ENCODE measurements at regions not wholly inside any gene's neighbourhood (a gene's known extent, or its start where the extent isn't known, plus 50 kb on each side); places are given as distances from the start of the nearest gene placed in this dataset.
A peak's percentile ranks its signal among the peaks of the same experiment; 100 is the strongest.

DNA sequence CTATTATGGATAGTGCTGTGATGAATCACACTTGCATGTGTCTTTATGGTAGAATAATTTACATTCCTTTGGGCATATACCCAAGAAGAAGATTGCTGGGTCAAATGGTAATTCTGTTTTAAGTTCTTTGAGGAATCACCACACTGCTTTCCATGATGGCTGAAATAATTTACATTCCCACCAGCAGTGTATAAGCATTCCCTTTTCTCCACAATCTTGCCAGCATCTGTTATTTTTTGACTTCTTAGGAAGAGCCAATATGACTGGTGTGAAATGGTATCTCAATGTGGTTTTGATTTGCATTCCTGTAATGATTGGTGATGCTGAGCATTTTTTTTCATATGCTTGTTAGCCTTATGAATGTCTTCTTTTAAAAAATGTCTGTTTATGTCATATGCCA lies 1120.2 kb downstream of the ARAP2 start:
- no peak overlapping the region for H3K4me3 Mint-ChIP-seq (ENCODE audit: unreplicated experiment)
- H3K9me3 Mint-ChIP-seq (ENCODE audit: unreplicated experiment): no peaks in the 10 kb centered on the region
- TF ChIP-seq, protein P1, sequence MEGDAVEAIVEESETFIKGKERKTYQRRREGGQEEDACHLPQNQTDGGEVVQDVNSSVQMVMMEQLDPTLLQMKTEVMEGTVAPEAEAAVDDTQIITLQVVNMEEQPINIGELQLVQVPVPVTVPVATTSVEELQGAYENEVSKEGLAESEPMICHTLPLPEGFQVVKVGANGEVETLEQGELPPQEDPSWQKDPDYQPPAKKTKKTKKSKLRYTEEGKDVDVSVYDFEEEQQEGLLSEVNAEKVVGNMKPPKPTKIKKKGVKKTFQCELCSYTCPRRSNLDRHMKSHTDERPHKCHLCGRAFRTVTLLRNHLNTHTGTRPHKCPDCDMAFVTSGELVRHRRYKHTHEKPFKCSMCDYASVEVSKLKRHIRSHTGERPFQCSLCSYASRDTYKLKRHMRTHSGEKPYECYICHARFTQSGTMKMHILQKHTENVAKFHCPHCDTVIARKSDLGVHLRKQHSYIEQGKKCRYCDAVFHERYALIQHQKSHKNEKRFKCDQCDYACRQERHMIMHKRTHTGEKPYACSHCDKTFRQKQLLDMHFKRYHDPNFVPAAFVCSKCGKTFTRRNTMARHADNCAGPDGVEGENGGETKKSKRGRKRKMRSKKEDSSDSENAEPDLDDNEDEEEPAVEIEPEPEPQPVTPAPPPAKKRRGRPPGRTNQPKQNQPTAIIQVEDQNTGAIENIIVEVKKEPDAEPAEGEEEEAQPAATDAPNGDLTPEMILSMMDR (IDR thresholded peaks at IDR 0.05; ENCODE audit: unreplicated experiment): no peak
- no peaks in the 10 kb centered on the region for H3K36me3 Mint-ChIP-seq (ENCODE audit: low read depth, unreplicated experiment)
- H3K4me1 Mint-ChIP-seq (ENCODE audit: unreplicated experiment): no peaks in the 10 kb centered on the region
- H3K27ac Mint-ChIP-seq (ENCODE audit: unreplicated experiment): no peak overlapping the region
- H3K27me3 Mint-ChIP-seq (ENCODE audit: unreplicated experiment): no peaks in the 10 kb centered on the region
- DNase-seq (ENCODE audit: low spot score): no peak

- no peak for DNase-seq (ENCODE audit: low spot score)
- Mint-ChIP-seq H3K4me1 (ENCODE audit: unreplicated experiment) (no peaks in the 10 kb centered on the region), H3K9me3 (ENCODE audit: unreplicated experiment) (no peaks in the 10 kb centered on the region), H3K27ac (ENCODE audit: unreplicated experiment) (no peak overlapping the region), H3K36me3 (ENCODE audit: low read depth, unreplicated experiment) (no peaks in the 10 kb centered on the region), H3K4me3 (ENCODE audit: unreplicated experiment) (no peak overlapping the region), H3K27me3 (ENCODE audit: unreplicated experiment) (no peaks in the 10 kb centered on the region)
- TF ChIP-seq, protein P1 (IDR thresholded peaks at IDR 0.05; ENCODE audit: unreplicated experiment): no peak
Observed at GRCh38 chr4:35125995-35126712, 1118.2 kb downstream of the ARAP2 start.

DNA sequence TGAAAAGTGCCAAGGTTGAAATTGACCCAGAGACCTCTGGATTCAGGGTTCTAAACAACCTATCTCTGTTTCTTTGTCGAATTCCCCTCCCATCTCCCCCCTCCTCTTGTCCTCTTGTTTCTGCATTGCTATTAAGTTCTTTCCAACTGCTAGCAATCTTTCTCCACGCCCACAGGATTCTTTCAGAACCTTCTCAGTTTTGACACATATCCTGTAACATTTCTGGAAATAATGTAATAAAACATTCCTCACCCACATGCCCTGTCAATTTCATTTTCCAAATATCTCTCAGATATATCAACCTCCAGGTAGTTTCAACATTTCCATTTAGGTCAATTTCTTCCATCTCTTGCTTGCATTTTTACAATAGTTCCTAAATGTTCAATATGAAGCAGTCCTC lies 1105.9 kb downstream of the ARAP2 start:
- H3K4me3 Mint-ChIP-seq (ENCODE audit: unreplicated experiment): no peak overlapping the region
- no peaks in the 10 kb centered on the region for H3K36me3 Mint-ChIP-seq (ENCODE audit: low read depth, unreplicated experiment)
- no peak overlapping the region for H3K27ac Mint-ChIP-seq (ENCODE audit: unreplicated experiment)
- no peak for DNase-seq (ENCODE audit: low spot score)
- H3K9me3 Mint-ChIP-seq (ENCODE audit: unreplicated experiment): no peaks in the 10 kb centered on the region
- H3K4me1 Mint-ChIP-seq (ENCODE audit: unreplicated experiment): no peaks in the 10 kb centered on the region
- H3K27me3 Mint-ChIP-seq (ENCODE audit: unreplicated experiment): no peaks in the 10 kb centered on the region
- TF ChIP-seq, protein P1 (IDR thresholded peaks at IDR 0.05; ENCODE audit: unreplicated experiment): no peak

DNA sequence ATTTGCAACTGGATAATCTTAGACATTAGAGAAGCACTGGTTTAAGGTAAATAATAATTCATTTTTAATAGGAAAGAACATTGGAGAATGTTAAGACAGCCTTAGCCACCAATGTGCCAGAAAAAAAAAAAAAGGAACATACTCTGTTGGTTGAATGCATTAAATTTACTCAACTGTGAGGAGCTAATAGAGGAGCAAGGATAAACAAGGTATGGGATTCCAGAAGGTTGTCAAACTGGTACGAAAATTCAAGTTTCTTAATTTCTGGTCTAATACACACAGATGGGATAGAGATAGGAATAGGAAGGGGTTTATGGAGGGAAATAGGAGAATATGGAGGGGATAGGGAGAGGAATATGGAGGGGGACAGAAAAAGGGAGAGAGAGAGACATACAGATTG lies 1096.6 kb downstream of the ARAP2 start:
- Mint-ChIP-seq H3K36me3 (ENCODE audit: low read depth, unreplicated experiment) (no peaks in the 10 kb centered on the region), H3K27me3 (ENCODE audit: unreplicated experiment) (no peaks in the 10 kb centered on the region), H3K4me3 (ENCODE audit: unreplicated experiment) (no peak overlapping the region), H3K27ac (ENCODE audit: unreplicated experiment) (no peak overlapping the region), H3K4me1 (ENCODE audit: unreplicated experiment) (no peaks in the 10 kb centered on the region), H3K9me3 (ENCODE audit: unreplicated experiment) (peaks cover 4% of the 10 kb centered on the region)
- TF ChIP-seq, protein P1 (IDR thresholded peaks at IDR 0.05; ENCODE audit: unreplicated experiment): no peak
- no peak for DNase-seq (ENCODE audit: low spot score)

DNA sequence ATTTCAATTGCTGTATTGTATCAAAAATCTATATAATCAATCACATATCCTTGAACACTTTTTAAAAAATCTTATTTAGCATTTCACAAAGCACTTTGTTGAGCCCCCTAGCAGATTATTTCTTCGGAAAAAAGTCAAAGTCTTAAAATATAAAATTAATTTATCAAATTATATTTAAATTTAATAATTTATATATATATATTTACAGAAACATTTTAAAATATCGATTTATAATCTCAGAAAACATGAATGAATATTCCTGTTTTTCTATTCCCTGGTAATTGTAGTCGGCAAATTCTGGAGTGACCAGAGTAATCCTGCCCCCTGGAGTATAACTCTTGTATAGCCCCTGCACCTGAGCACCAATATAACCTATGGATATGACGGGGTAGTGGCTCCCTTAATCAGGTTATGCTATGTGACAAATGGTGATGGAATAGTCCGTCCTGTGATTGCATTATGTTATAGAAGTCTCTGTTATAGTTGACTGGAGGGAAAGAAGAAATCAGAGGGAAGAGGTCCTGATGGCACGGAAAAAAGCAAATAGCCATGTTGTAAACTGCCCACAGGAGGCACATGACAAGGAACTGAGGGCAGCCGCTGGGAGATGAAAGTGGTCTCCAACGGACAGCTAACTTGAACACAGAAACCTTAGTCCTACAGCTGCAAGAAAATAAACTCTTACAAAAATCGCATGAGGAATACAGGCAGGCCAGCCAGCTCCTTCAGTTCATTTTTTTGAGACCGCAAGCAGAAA lies 1092.3 kb downstream of the ARAP2 start:
- no peaks in the 10 kb centered on the region for H3K4me1 Mint-ChIP-seq (ENCODE audit: unreplicated experiment)

More for the DNA sequence above, 1092.3 kb downstream of the ARAP2 start:
- no peaks in the 10 kb centered on the region for H3K9me3 Mint-ChIP-seq (ENCODE audit: unreplicated experiment)
- peak; percentile 52 for DNase-seq (ENCODE audit: low spot score)
- H3K4me3 Mint-ChIP-seq (ENCODE audit: unreplicated experiment): no peak overlapping the region
- TF ChIP-seq, protein P1 (IDR thresholded peaks at IDR 0.05; ENCODE audit: unreplicated experiment): peak; percentile 71
- no peak overlapping the region for H3K27ac Mint-ChIP-seq (ENCODE audit: unreplicated experiment)
- H3K36me3 Mint-ChIP-seq (ENCODE audit: low read depth, unreplicated experiment): no peaks in the 10 kb centered on the region
- no peaks in the 10 kb centered on the region for H3K27me3 Mint-ChIP-seq (ENCODE audit: unreplicated experiment)

Data from endothelial cell (in vitro differentiated cells).